AG10803 (cell line): ENCODE measurements at regions not wholly inside any gene's neighbourhood (a gene's known extent, or its start where the extent isn't known, plus 50 kb on each side); places are given as distances from the start of the nearest gene placed in this dataset.

Experiments used
- DNase-seq: peaks from one replicate; pipeline ENCODE4 v3.0.0; 2010; ENCODE audit warnings: low read depth
- H3K4me3 ChIP-seq: 2 replicates; pipeline ENCODE4 v1.5.1; 2011; ENCODE audit warnings: mild to moderate bottlenecking, low read length, control low read depth
- CTCF ChIP-seq: conservative IDR thresholded peaks from 2 replicates; pipeline ENCODE4 v1.5.1; 2011; ENCODE audit warnings: mild to moderate bottlenecking, low read length, control low read depth, inconsistent platforms

- peak; percentile 14 for DNase-seq
- H3K4me3 ChIP-seq = no peak overlapping the region
- TF ChIP-seq CTCF = no peak
Observed at GRCh38 chr1:69121723-69122122, 446.0 kb upstream of the LRRC7 start.

- DNase-seq = no peak
Observed at GRCh38 chr1:69122373-69122772, 445.3 kb upstream of the LRRC7 start.

GRCh38 chr1:69123486-69123885 is 444.2 kb upstream of the LRRC7 start:
- no peak for DNase-seq
- no peak overlapping the region for H3K4me3 ChIP-seq
- TF ChIP-seq CTCF = no peak

More at GRCh38 chr1:69122373-69122772, 445.3 kb upstream of the LRRC7 start:
- no peak for TF ChIP-seq CTCF
- no peak overlapping the region for H3K4me3 ChIP-seq

GRCh38 chr1:69126796-69127195 is 440.9 kb upstream of the LRRC7 start:
- DNase-seq = no peak
- H3K4me3 ChIP-seq = no peak overlapping the region
- TF ChIP-seq CTCF = no peak

- H3K4me3 ChIP-seq = no peak overlapping the region
- DNase-seq = no peak
- TF ChIP-seq CTCF = no peak
Observed at GRCh38 chr1:69128204-69128603, 439.5 kb upstream of the LRRC7 start.

- no peak overlapping the region for H3K4me3 ChIP-seq
- TF ChIP-seq CTCF = no peak
- no peak for DNase-seq
Observed at GRCh38 chr1:69129538-69129937, 438.2 kb upstream of the LRRC7 start.

- no peak overlapping the region for H3K4me3 ChIP-seq
- DNase-seq = no peak
Observed at GRCh38 chr1:69138172-69138571, 429.6 kb upstream of the LRRC7 start.

More at GRCh38 chr1:69138172-69138571, 429.6 kb upstream of the LRRC7 start:
- TF ChIP-seq CTCF = no peak
